Transverse colon (tissue), 4 donors: ENCODE measurements at regions not wholly inside any gene's neighbourhood (a gene's known extent, or its start where the extent isn't known, plus 50 kb on each side); places are given as distances from the start of the nearest gene placed in this dataset.

ENCODE experiments used
- DNase-seq: peaks from one replicate; pipeline ENCODE4 v3.0.0-alpha.2; 2019
- H3K27ac ChIP-seq, 4 donors: fragments of 200-600 bp; sonication (generic); 2 replicates each; pipeline ENCODE4 v1.5.1; 2016 to 2018; ENCODE audit warnings: inconsistent platforms in 4 of 4
- H3K27me3 ChIP-seq: fragments of 200-600 bp; sonication (generic); 2 replicates; pipeline ENCODE4 v1.5.1; 2017; ENCODE audit warnings: inconsistent platforms
- H3K36me3 ChIP-seq, 4 donors: fragments of 200-600 bp; sonication (generic); 2 replicates each; pipeline ENCODE4 v1.5.1; 2017 to 2019; ENCODE audit warnings: inconsistent platforms in 4 of 4
- H3K4me1 ChIP-seq, 4 donors: fragments of 200-600 bp; sonication (generic); 2 replicates each; pipeline ENCODE4 v1.5.1; 2017 to 2020; ENCODE audit warnings: inconsistent platforms in 4 of 4
- H3K4me3 ChIP-seq, 4 donors: fragments of 200-600 bp; sonication (generic); 1 replicate in 1 of 4; 2 replicates in 3 of 4; pipeline versions ENCODE4 v1.5.1 to v1.6.1; 2017 to 2019; ENCODE audit warnings: inconsistent platforms in 4 of 4
- H3K9me3 ChIP-seq, 2 donors: fragments of 200-600 bp; sonication (generic); 2 replicates each; pipeline ENCODE4 v1.5.1; 2017 to 2019; ENCODE audit warnings: inconsistent platforms in 2 of 2
- CTCF ChIP-seq, 5 experiments: fragments of 200-600 bp in 3 of 5; fragments of 450-650 bp in 2 of 5; sonication (generic) in 3 of 5; IDR thresholded peaks; 1 replicate in 2 of 5; 2 replicates in 3 of 5; pipeline ENCODE4 v1.5.1; 2016 to 2017; ENCODE audit warnings: antibody characterized with exemption in 5 of 5, inconsistent platforms in 3 of 5, mild to moderate bottlenecking in 2 of 5, moderate library complexity in 1 of 5
- EP300 ChIP-seq: sonication (generic); formaldehyde crosslinking; IDR thresholded peaks from one replicate; pipeline ENCODE4 v1.6.1; 2017; ENCODE audit warnings: antibody characterized with exemption, low read depth
- POLR2A ChIP-seq: fragments of 450-650 bp; IDR thresholded peaks from one replicate; pipeline ENCODE4 v1.6.1; 2016; ENCODE audit warnings: antibody characterized with exemption, mild to moderate bottlenecking, moderate library complexity
- POLR2AphosphoS5 ChIP-seq, 3 donors: sonication (generic); formaldehyde crosslinking; IDR thresholded peaks; one replicate each; pipeline ENCODE4 v1.6.1; 2016; ENCODE audit warnings: antibody characterized with exemption in 3 of 3
- WGBS, 2 donors: methylation state at CpG; one replicate each; pipeline ENCODE4 v1.1.5; 2018; ENCODE audit warnings: low coverage in 1 of 2; 5-methylcytosine and 5-hydroxymethylcytosine counted together
- in situ Hi-C, 4 donors: fragments of 200-750 bp; cut with MboI; loops; one replicate each; pipeline versions ENCODE4 v1.15.0 to v1.15.1; 2017; ENCODE audit warnings: low sequenced_read_pairs in 3 of 4, low pct_ligation_motif_present in 1 of 4, low pct_unique_long_range_greater_than_20kb in 1 of 4
- intact Hi-C: fragments of 100-400 bp; cut with DNase I; formaldehyde crosslinking; loops from one replicate; pipeline ENCODE4 v1.15.1; 2023; ENCODE audit warnings: low total_unique reads

- H3K9me3 ChIP-seq = no peaks in the 10 kb centered on the region
- DNase-seq = no peak
- no peaks in the 10 kb centered on the region for H3K27me3 ChIP-seq
- H3K4me1 ChIP-seq = no peaks in the 10 kb centered on the region
- in situ Hi-C loops = no loop called here
- TF ChIP-seq EP300 = no peak
- TF ChIP-seq POLR2AphosphoS5 (IDR thresholded peaks at IDR 0.05) = no peak
- no peak for TF ChIP-seq CTCF (IDR thresholded peaks at IDR 0.05)
- TF ChIP-seq POLR2A = no peak
- WGBS, 2 donors = 76 to 85% methylated on average over 2 to 12 of the region's 12 CpGs
- no peak overlapping the region for H3K4me3 ChIP-seq
- H3K36me3 ChIP-seq = no peaks in the 10 kb centered on the region
- no peak overlapping the region for H3K27ac ChIP-seq
- intact Hi-C loops = no loop called here
These were observed 320.9 kb downstream of the SHANK2 start for GRCh38 chr11:70931430-70931829.

GRCh38 chr11:70933981-70934583 is 318.3 kb downstream of the SHANK2 start:
- WGBS, 2 donors = 94 to 100% methylated on average over 7 to 10 of the region's 10 CpGs

GRCh38 chr11:70935006-70935768 is 317.2 kb downstream of the SHANK2 start:
- H3K9me3 ChIP-seq = no peaks in the 10 kb centered on the region
- no peaks in the 10 kb centered on the region for H3K36me3 ChIP-seq
- intact Hi-C loops = no loop called here
- in situ Hi-C loops = no loop called here
- H3K4me1 ChIP-seq = no peaks in the 10 kb centered on the region
- no peak for DNase-seq
- no peak overlapping the region for H3K4me3 ChIP-seq
- no peaks in the 10 kb centered on the region for H3K27me3 ChIP-seq
- 88% methylated on average over 13 of the region's 13 CpGs; no CpG with 5 or more reads in 1 of the 2 donors for WGBS, 2 donors
- TF ChIP-seq EP300 (no peak), POLR2A (no peak), CTCF (IDR thresholded peaks at IDR 0.05) (no peak), POLR2AphosphoS5 (IDR thresholded peaks at IDR 0.05) (no peak)
- no peak overlapping the region for H3K27ac ChIP-seq

More at GRCh38 chr11:70933981-70934583, 318.3 kb downstream of the SHANK2 start:
- Histone ChIP-seq H3K9me3 (no peaks in the 10 kb centered on the region), H3K4me1 (no peaks in the 10 kb centered on the region), H3K4me3 (no peak overlapping the region), H3K36me3 (no peaks in the 10 kb centered on the region), H3K27me3 (no peaks in the 10 kb centered on the region), H3K27ac (no peak overlapping the region)
- intact Hi-C loops = no loop called here
- in situ Hi-C loops = no loop called here
- no peak for TF ChIP-seq CTCF (IDR thresholded peaks at IDR 0.05)
- TF ChIP-seq POLR2A = no peak
- no peak for TF ChIP-seq EP300
- TF ChIP-seq POLR2AphosphoS5 (IDR thresholded peaks at IDR 0.05) = no peak
- DNase-seq = no peak

GRCh38 chr11:70942593-70942992 is 309.8 kb downstream of the SHANK2 start:
- Histone ChIP-seq H3K4me3 (no peak overlapping the region), H3K4me1 (no peaks in the 10 kb centered on the region), H3K27ac (no peak overlapping the region), H3K9me3 (peaks cover 17 to 19% of the 10 kb centered on the region in 2 donors), H3K27me3 (no peaks in the 10 kb centered on the region), H3K36me3 (no peaks in the 10 kb centered on the region)
- intact Hi-C loops (no loop called here), in situ Hi-C loops (no loop called here)
- WGBS, 2 donors = 68% methylated on average over 1 of the region's 1 CpG; no CpG with 5 or more reads in 1 of the 2 donors
- TF ChIP-seq POLR2AphosphoS5 (IDR thresholded peaks at IDR 0.05) (no peak), POLR2A (no peak), EP300 (no peak), CTCF (IDR thresholded peaks at IDR 0.05) (no peak)
- no peak for DNase-seq
